ENCODE measurements at regions not wholly inside any gene's neighbourhood (a gene's known extent, or its start where the extent isn't known, plus 50 kb on each side); places are given as distances from the start of the nearest gene placed in this dataset.

- no peak for TF ChIP-seq CTCF (IDR thresholded peaks at IDR 0.05)
- no peak for ATAC-seq
Measured at GRCh38 chr3:150114873-150115540, 144.3 kb upstream of the PFN2 start.

GRCh38 chr3:150114273-150114672 is 143.6 kb upstream of the PFN2 start:
- Histone ChIP-seq H3K4me1 (ENCODE audit: low read depth) (no peaks in the 10 kb centered on the region), H3K4me3 (no peak overlapping the region), H3K36me3 (ENCODE audit: low read depth) (no peaks in the 10 kb centered on the region), H3K9me3 (no peaks in the 10 kb centered on the region)
- DNase-seq (no peak), ATAC-seq (no peak)
- intact Hi-C loops (cut with DNase I, micrococcal nuclease) = no loop called here
- no peak for TF ChIP-seq CTCF (IDR thresholded peaks at IDR 0.05)

More at GRCh38 chr3:150114873-150115540, 144.3 kb upstream of the PFN2 start:
- H3K4me3 ChIP-seq = no peak overlapping the region
- H3K9me3 ChIP-seq = no peaks in the 10 kb centered on the region
- no peaks in the 10 kb centered on the region for H3K36me3 ChIP-seq (ENCODE audit: low read depth)
- intact Hi-C loops (cut with DNase I, micrococcal nuclease) = no loop called here
- H3K4me1 ChIP-seq (ENCODE audit: low read depth) = no peaks in the 10 kb centered on the region
- no peak for DNase-seq

- no peak for DNase-seq
- no peak for TF ChIP-seq CTCF (IDR thresholded peaks at IDR 0.05)
- intact Hi-C loops (cut with DNase I, micrococcal nuclease) = no loop called here
- no peak for ATAC-seq
- Histone ChIP-seq H3K9me3 (no peaks in the 10 kb centered on the region), H3K4me1 (ENCODE audit: low read depth) (no peaks in the 10 kb centered on the region), H3K4me3 (no peak overlapping the region), H3K36me3 (ENCODE audit: low read depth) (no peaks in the 10 kb centered on the region)
Measured at GRCh38 chr3:150110097-150110496, 139.4 kb upstream of the PFN2 start.

- no peak for DNase-seq
- no peaks in the 10 kb centered on the region for H3K4me1 ChIP-seq (ENCODE audit: low read depth)
- intact Hi-C loops (cut with DNase I, micrococcal nuclease) = no loop called here
- H3K4me3 ChIP-seq = no peak overlapping the region
- ATAC-seq = no peak
- H3K36me3 ChIP-seq (ENCODE audit: low read depth) = no peaks in the 10 kb centered on the region
- TF ChIP-seq CTCF (IDR thresholded peaks at IDR 0.05) = no peak
- no peaks in the 10 kb centered on the region for H3K9me3 ChIP-seq
Measured at GRCh38 chr3:150107429-150108175, 136.9 kb upstream of the PFN2 start.

GRCh38 chr3:150106740-150107428 is 136.2 kb upstream of the PFN2 start:
- TF ChIP-seq CTCF (IDR thresholded peaks at IDR 0.05) = no peak
- Histone ChIP-seq H3K36me3 (ENCODE audit: low read depth) (no peaks in the 10 kb centered on the region), H3K9me3 (no peaks in the 10 kb centered on the region), H3K4me1 (ENCODE audit: low read depth) (no peaks in the 10 kb centered on the region), H3K4me3 (no peak overlapping the region)
- ATAC-seq (no peak), DNase-seq (no peak)
- intact Hi-C loops (cut with DNase I, micrococcal nuclease) = no loop called here
